GM21526 (cell line): ENCODE measurements at regions not wholly inside any gene's neighbourhood (a gene's known extent, or its start where the extent isn't known, plus 50 kb on each side); places are given as distances from the start of the nearest gene placed in this dataset.

Experiments
- ATAC-seq: cut with Tn5 transposase; IDR thresholded peaks from one replicate; pipeline ENCODE4 v1.9.1; 2021; ENCODE audit warnings: moderate library complexity; ENCODE audit not compliant: unreplicated experiment, low FRiP score

GRCh38 chr1:90561103-90561783 lies 155.9 kb downstream of the BARHL2 start:
- no peak for ATAC-seq

GRCh38 chr1:90558754-90559378 lies 158.2 kb downstream of the BARHL2 start:
- ATAC-seq, result no peak

GRCh38 chr1:90558126-90558525 lies 159.0 kb downstream of the BARHL2 start:
- ATAC-seq, result no peak

GRCh38 chr1:90557706-90558105 lies 159.4 kb downstream of the BARHL2 start:
- no peak for ATAC-seq

GRCh38 chr1:90550626-90551406 lies 166.3 kb downstream of the BARHL2 start:
- ATAC-seq, result no peak

- no peak for ATAC-seq
These were observed 172.7 kb downstream of the BARHL2 start for GRCh38 chr1:90544356-90544755.

- ATAC-seq, result no peak
These were observed 179.3 kb downstream of the BARHL2 start for GRCh38 chr1:90537606-90538362.

- no peak for ATAC-seq
These were observed 182.3 kb downstream of the BARHL2 start for GRCh38 chr1:90534663-90535295.

- ATAC-seq, result no peak
These were observed 183.0 kb downstream of the BARHL2 start for GRCh38 chr1:90534116-90534515.

- no peak for ATAC-seq
These were observed 190.1 kb downstream of the BARHL2 start for GRCh38 chr1:90526954-90527353.

GRCh38 chr1:90522432-90522831 lies 194.7 kb downstream of the BARHL2 start:
- no peak for ATAC-seq

- ATAC-seq, result no peak
These were observed 203.1 kb downstream of the BARHL2 start for GRCh38 chr1:90513956-90514355.

- no peak for ATAC-seq
These were observed 204.7 kb downstream of the BARHL2 start for GRCh38 chr1:90512441-90512840.

- no peak for ATAC-seq
These were observed 207.0 kb downstream of the BARHL2 start for GRCh38 chr1:90510143-90510542.

- no peak for ATAC-seq
These were observed 207.7 kb downstream of the BARHL2 start for GRCh38 chr1:90509225-90510048.

GRCh38 chr1:90508376-90509167 lies 208.5 kb downstream of the BARHL2 start:
- ATAC-seq, result no peak

- ATAC-seq, result no peak
These were observed 209.9 kb downstream of the BARHL2 start for GRCh38 chr1:90507173-90507572.

GRCh38 chr1:90505806-90506205 lies 211.3 kb downstream of the BARHL2 start:
- no peak for ATAC-seq

- no peak for ATAC-seq
These were observed 212.6 kb downstream of the BARHL2 start for GRCh38 chr1:90504509-90504908.
